Stimulated activated CD8-positive, alpha-beta memory T cell treated with anti-CD3 and anti-CD28 coated beads, Interleukin-4, amount 100 ng/mL, for 48 hours (primary cell): ENCODE measurements at regions not wholly inside any gene's neighbourhood (a gene's known extent, or its start where the extent isn't known, plus 50 kb on each side); places are given as distances from the start of the nearest gene placed in this dataset.

ENCODE experiments used
- DNase-seq: peaks from one replicate; pipeline ENCODE4 v3.0.0-alpha.2; 2020

DNA sequence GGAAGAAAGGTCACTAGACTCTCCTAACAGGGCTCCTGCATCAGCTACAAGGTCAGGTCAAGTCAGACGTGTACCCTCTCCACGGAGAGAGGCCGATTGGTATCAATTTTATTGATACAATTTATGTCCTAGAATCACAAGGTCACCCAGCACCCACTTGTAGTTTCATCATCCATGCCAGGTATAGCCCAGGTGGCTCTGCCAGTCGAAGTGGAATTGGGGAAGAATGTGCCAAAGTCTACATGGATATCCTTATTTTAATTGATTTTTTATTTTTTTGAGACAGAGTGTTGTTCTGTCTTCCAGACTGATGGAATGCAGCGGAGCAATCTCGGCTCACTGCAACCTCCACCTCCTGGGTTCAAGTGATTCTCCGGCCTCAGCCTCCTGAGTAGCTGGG is 334.1 kb downstream of the SHANK2 start:
- DNase-seq, result no peak

DNA sequence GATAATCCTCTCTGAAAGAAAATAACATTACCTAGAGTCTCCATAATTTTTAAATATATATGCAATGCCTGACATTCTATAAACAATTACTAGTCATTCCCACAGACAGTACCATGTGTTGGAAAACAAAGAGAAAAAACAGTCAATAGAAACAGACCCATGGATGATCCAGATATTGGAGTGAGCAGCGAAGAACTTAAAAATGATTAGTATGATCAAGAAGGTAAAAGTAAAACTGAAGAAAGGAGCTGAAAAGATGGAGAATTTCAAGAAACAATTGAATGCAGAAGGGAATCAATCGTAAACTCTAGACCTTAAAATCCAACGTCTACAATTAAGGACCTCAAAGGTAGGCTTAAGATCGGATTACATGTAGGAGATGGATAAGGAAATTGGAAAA is 330.6 kb downstream of the SHANK2 start:
- DNase-seq, result no peak

DNA sequence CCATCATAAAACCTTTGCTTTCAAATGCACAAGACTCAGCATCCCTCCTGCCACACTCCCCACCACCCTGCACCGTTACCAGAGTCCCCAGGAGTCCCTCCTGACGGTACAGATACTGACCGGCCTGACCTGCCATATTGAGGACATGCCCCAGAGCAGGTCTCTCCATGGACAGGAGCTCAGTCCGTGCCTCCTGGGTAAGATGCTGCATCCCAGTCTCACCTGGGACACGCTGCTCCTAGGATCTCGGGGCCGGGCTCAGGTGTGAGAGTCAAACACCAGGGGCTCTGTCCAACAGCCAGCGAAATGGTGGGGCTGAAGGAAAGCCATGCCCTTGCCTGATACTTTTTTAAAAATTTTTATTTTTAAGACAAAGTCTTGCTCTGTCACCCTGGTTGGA is 328.3 kb downstream of the SHANK2 start:
- DNase-seq, result no peak

DNA sequence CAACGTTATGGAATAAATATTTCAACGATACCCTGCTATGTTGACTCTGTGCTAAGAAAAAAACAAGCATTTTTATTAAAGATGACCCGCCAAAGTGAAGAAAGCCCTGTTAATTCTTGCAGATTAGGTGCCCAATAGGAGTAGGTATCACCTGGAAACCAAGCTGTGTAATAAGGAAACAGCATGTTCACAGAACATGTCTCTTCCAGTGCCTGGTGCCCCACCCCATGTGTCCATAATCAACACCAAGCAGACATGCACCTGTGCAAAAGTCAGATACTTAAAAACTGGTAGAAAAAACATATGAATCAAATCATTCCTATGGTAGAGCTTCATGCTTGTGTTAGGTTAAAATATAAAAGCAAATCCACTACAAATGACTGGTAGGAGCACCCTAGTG is 327.1 kb downstream of the SHANK2 start:
- no peak for DNase-seq

DNA sequence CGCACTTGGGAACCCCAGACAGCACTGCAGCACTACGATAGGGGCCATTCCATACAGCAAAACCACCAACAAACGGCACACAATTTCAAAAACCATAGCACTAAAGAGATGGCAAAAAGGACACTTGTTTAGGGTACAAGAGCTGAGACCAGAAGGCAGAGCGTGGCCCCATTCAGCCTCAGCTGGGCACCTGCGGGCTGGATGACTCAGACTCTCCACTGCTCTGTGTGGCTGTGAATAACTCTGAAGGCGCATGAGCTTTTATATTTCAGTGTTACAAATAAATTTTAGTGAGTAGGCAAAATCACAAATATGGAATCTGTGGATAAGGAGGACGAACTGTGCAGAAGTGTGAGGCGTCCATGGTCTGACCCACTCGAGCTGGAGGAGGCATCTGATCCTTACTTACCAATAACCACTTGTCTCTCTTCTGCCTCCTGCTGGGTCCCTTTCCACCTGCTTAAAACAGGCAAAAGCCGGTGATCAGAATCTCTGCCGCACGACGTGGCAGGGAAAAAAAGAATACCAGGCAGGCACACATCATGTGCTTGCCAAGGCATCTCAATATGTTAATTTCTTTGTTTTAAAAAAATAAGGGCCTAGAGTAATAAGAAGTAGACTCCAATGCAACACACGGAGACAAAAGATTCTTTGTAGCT is 325.7 kb downstream of the SHANK2 start:
- no peak for DNase-seq

DNA sequence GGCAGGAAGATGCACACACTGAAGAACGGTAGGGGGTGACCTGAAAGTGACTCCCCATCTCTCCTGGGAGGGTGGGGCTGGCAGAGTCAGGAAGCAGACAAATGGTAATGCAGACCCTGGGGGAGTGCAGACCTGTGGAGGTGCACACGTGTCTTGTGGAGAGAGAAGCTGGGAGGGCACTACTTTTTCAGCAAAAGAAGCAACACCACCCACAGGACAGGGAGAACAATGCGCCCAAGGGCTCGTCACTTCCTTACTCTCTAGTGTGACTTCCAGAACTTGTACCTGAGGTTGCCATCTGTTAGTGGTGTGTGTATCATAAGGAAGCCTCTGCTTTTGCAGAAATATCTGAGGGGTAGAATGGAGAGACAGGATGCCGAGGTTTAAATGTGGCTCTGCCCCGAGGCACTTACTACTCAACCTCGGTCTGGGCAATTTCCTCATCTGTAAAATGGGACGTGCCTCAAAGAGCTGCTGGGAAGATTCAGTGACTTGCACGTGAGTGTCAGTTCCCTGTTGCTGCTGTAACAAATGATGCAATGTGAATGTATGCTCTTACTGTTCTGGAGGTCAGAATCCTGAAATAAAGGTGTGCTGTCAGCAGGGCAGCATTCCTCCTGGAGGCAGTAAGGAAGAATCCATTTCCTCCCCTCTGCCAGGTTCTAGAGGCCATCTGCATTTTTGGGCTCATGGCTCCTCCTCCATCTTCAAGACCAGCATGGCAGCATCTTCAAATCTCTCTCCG is 323.4 kb downstream of the SHANK2 start:
- no peak for DNase-seq

DNA sequence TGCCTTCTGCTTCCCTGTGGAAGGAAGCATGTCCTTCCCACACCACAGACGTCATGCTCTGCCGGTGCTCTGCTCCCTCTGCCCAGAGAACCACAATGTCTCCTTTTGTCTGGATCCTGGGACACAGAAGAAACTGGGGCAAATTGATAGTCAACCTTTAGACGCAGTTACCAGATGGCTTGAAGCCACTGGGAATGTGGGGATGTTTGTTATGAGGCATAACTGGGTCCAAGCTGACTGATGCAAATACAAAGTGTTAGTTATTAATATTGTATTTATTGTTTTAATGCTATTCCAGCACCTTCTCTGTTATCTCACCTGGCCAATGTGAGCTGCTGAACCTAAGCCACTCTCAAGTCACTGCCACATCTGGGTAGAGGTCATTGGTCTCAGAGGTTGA is 322.2 kb downstream of the SHANK2 start:
- DNase-seq, result no peak

DNA sequence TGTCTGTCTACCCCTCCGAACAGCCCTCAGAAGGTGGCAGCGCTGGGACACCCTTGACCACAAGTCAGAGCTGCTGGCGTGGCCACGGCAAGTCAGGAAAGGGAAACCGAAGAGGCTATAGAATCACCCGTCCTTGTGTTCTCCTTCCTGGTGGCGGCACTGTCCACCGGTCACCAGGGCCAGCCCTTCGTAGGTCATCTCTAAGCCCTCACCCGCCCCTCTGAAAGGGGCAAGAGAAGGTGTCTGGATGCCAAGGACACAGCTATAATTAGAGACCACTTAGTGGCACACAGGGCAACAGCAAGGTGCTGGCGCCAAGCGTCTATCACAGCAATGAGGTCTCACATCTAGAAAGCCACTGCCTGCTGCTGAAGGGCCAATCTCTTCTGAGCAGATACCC is 320.9 kb downstream of the SHANK2 start:
- DNase-seq, result no peak

DNA sequence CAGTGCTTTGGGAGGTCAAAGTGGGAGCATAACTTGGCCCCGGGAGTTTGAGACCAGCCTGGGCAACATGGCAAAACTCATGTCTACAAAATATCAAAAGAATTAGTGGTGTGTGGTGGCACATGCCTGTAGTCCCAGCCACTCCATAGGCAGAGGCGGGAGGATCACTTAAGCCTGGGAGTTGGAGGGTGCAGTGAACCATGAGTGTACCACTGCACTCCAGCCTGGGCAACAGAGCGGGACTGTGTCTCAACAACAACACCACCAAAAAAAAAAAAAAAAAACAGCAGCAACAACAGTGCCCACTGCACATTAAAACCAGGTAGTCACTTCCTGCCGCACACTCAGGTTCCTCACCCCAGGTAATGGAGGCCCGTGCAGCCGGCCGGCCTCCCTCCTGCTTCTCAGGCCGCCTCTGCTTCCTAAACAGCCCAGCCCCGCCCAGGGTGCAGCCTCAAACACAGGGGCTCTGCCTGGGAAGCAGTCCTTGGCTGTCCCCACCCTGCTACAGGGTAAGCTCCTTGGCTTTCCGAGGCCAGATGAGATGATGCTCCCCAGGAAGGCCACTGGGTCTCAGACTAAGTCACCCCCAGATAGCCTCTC is 318.3 kb downstream of the SHANK2 start:
- DNase-seq, result no peak

DNA sequence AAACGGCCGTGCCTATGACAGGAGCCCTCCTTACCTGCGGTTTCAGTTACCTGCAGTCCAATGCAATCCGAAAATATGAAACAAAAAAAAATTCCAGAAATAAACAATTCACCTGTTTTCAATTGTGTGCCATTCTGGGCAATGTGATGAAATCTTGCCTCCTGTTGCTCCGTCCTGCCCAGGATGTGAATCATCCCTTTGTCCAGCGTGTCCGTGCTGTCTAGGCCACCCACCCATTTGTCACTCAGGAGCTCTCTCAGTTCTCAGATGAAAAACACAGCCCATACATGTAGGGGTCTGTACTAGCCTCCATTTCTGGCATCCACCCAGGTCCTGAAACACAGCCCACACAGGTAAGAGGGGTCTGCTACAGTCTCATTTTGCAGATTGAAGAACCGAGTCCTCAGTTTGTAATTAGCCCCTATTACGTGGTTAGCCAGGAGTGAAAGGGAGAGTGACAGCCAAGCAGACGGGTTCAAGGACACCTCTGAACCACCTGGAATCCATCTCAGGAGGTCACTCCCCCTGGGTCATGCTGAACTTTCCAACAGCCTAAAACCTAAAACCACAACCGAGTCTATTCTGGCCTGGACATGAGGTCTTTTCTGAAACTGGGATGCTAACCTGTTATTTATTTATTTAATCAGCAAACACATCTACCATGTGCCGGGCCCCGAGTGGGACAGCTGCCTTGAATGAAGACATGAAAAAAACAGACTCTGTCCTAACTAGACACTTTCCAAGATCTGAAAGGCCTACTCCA is 317.2 kb downstream of the SHANK2 start:
- no peak for DNase-seq

DNA sequence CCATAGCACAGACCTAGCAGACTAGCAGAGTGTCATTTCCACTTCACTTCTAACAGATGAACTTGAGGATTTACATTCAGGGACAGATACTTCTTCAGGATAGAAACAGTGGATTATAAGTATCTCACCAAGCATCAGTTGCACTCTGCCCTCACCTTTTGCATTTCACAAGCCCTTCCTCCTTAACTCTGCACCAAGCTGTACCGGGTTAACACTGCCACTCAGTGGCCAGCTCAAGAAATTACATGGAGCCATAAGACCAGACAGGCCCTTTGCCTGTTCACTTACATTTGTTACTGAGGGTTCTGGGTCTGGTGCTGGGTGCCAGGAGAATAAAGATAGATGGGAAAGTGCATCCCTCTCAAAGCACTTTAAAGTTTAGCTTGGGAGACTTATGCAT is 309.8 kb downstream of the SHANK2 start:
- peak; percentile 44 for DNase-seq

DNA sequence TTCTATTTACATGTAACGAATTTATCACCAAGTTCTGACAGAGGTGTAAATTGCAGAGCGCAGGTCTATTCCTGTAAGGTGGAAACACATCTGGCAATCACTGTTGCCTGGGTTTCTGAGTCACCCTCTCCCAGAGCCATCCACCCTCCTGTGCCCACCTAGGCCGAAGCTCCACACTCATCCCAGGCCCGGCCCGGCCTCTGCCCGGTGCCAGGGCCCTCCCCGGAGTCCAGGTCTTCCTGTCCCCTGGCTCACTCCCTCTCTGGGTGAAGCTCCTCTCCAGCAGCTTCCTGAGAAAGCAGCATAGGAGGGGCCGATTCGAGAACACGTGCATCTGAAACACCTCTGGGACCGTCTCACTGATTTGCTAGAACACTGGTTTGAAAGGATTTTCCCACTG is 308.2 kb downstream of the SHANK2 start:
- DNase-seq, result no peak

DNA sequence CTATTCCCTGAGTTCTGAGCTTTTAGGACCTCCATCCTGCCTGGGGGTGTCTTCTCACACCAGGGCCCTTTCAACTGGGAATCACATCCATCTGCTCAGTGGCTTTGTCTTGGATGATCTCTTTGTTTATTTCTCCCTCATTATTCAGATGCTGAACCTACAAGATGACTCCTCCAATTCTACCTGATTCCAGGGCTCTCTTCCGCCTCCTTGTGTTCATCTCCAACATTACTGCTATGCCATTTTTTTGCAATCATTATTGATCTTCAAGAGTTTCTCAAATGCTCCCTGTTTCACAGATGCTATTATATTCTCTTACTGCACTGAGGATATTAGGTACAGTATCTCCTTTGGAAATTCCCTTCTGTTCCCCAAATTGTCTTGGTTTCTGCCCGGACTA is 307.7 kb downstream of the SHANK2 start:
- no peak for DNase-seq

DNA sequence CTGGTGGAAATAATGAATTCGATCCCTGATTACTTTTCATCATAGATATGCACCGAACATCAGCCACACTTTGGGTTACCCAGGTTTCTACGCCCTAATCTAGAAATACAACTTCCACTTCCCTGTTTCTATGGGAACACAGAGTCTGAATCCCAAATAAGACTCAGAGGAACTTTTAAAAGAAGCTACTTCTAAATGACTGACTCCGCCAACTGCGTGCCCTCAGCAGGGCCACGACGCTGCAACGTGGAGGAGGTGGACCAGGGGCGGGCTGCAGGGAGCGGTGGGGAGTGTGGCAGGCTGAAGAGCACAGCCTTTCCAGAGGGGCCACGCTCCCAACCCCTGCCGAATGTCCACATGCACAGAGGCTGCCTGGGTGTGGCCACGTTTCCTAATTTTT is 304.0 kb downstream of the SHANK2 start:
- DNase-seq, result no peak

DNA sequence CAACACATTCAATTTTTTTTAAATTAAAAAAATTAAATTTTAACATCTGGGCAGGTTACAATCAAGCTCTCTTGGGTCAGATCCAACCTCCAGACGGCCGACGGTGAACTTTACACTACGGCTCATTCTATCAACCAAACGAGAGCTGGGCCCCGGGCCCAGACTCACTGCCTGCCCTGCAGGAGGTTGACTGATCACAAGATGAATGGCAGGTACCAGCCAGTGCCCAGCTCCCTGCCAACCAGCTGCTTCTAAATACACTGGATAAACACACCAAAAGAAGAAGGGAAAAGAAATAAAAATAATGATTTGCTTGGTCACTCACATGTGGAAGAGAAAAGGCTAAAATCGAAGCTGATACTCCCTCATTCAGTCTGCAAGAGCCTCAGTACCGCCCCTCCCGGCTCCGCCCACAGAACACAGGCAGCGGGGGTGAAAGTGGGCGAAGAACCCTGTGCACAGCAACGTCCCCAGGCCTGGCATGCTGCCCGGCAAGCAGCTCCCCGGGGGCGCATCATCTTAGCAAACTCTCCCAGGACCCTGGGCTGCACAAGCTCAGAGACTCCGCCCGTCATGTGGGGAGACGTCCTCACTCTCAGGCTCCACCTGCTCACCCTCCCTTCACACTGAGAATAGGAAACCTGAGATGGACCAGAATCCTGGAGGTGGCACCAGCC is 303.4 kb downstream of the SHANK2 start:
- DNase-seq, result no peak

DNA sequence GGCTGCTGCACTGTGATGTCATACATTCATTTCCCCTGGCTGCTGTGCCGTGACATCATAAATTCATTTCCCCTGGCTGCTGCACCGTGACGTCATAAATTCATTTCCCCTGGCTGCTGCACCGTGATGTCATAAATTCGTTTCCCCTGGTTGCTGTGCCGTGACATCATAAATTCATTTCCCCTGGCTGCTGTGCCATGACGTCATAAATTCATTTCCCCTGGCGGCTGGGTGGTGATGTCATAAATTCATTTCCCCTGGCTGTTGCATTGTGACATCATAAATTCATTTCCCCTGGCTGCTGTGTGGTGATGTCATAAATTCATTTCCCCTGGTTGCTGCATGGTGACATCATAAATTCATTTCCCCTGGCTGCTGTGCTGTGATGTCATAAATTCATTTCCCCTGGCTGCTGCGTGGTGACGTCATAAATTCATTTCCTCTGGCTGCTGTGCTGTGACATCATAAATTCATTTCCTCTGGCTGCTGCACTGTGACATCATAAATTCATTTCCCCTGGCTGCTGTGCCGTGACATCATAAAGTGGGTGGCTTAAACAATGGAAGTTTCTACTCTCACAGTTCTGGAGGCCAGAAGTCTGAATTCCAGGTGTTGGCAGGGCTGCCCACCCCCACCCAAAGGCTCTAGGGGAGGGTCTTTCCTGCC is 301.1 kb downstream of the SHANK2 start:
- no peak for DNase-seq

DNA sequence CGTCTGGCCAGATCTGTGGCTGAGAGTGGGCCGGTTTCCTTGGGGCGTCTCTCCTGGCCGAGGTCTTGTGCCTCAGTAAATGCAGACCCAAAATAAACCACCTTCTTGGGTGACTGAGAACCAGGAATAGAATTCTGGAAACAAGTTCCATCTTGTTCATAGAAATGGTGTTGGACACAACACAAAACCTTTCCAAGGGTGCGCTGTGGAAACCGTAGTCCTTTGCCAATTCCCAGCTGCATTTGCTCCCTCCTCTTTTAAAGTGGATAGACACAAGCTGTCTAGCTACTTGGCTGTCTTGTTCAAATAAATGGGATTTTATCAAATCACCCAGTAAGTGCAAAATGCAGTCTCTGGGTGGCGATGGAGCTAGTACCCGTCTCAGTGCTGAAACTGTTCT is 300.2 kb downstream of the SHANK2 start:
- no peak for DNase-seq

DNA sequence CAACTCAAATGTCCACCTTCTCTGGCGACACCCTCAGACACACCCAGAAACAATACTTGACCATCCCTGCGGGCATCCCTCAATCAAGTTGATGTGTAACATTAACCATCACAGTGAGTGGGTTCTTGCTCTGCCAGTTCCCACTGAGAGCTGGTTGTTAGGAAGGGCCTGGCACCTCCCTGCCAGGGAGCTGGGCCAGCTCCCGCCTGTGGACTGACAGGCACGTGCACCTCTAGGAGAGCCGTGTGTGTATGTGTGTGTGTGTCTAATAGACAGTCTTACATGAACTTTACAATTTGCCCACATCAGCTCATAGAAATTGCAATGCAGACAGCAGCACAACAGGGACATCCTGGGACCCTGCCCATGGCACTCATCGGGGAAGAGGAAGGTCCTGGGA is 298.7 kb downstream of the SHANK2 start:
- DNase-seq, result no peak

DNA sequence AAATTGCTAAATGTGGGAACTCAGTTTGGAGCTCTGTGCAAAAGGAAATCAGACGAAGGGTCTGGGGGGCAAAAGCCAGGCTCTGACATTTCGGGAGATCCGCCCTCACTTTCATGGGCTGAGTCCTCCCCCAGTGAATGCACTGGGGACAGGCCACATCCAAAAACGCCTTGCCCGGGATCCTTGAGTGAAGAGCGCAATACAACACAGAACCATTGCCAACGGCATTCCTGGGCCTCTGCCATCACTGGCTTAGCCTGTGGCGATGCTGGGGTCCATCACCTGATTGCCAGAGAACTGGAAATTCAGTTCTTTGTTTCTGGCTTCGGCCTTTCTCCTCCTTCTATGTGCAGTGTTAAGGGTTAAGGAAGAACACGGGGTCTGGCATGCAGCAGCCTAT is 297.9 kb downstream of the SHANK2 start:
- DNase-seq, result no peak
